ENCODE measurements at regions not wholly inside any gene's neighbourhood (a gene's known extent, or its start where the extent isn't known, plus 50 kb on each side); places are given as distances from the start of the nearest gene placed in this dataset.

DNA sequence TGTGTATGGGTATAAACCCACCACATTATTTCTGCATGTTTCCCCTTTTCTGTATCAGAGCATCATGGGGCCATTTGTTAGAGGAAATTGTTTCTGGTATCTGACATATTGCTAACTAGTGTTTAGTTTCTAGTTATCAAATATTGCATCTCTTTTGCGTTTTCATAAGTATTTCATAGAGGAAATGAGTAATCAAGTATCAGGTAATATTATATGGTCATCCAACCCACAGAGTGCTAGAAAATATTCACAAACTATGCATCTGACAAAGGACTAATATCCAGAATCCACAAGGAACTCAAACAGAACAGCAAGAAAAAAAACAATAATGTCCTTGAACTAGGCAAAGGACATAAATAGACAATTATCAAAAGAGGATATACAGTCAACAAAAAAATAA lies 258.9 kb upstream of the LRIG3 start:
- no peak overlapping the region for H3K27ac ChIP-seq
- TF ChIP-seq, protein P1, sequence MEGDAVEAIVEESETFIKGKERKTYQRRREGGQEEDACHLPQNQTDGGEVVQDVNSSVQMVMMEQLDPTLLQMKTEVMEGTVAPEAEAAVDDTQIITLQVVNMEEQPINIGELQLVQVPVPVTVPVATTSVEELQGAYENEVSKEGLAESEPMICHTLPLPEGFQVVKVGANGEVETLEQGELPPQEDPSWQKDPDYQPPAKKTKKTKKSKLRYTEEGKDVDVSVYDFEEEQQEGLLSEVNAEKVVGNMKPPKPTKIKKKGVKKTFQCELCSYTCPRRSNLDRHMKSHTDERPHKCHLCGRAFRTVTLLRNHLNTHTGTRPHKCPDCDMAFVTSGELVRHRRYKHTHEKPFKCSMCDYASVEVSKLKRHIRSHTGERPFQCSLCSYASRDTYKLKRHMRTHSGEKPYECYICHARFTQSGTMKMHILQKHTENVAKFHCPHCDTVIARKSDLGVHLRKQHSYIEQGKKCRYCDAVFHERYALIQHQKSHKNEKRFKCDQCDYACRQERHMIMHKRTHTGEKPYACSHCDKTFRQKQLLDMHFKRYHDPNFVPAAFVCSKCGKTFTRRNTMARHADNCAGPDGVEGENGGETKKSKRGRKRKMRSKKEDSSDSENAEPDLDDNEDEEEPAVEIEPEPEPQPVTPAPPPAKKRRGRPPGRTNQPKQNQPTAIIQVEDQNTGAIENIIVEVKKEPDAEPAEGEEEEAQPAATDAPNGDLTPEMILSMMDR (IDR thresholded peaks at IDR 0.05): no peak
- TF ChIP-seq ZFX (IDR thresholded peaks at IDR 0.05; ENCODE audit: borderline replicate concordance): no peak

DNA sequence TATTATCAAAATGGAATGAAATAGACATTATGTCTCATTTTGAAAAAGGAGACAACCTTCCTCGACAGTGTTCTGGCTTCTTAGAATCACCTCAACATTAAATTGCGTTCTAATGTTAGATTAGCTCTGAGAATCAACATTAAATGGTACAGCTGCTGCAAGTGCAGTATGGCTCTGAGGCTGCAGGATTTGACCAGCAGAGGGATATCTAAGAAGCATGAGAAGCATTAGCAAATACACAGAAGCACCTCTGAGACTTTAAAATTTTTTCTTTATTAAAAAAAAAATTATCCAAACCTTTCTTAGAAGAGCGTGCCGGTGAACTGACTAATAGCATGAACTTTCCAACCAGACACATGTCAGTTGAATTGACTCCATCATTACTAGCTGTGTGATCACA lies 253.4 kb upstream of the LRIG3 start:
- TF ChIP-seq, protein P1 (IDR thresholded peaks at IDR 0.05): peak; percentile 16; the same call in 1 of the 2 replicates
- TF ChIP-seq ZFX (IDR thresholded peaks at IDR 0.05; ENCODE audit: borderline replicate concordance): no peak

DNA sequence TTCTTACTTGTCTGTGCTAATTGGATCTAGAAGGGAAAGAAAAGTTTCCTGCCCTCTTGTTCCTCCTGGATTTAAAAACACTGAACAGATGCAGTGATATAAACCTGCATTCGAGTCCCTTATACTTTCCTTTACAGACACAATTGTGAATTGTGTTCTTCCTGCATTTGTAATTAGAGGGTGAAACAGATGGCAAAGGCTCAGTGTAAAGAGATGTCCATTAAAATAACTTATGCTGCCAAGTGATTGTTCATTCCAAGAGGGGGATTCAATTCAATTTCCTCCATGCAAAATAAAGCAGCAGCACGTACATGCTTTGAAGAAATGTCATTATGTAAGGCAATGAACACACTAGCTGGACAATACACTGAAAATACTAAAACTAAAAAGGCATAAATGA lies 248.3 kb upstream of the LRIG3 start:
- TF ChIP-seq ZFX (IDR thresholded peaks at IDR 0.05; ENCODE audit: borderline replicate concordance): no peak
- TF ChIP-seq, protein P1 (IDR thresholded peaks at IDR 0.05): no peak
- H3K27ac ChIP-seq: no peak overlapping the region

More for the DNA sequence above, 253.4 kb upstream of the LRIG3 start:
- no peak overlapping the region for H3K27ac ChIP-seq

DNA sequence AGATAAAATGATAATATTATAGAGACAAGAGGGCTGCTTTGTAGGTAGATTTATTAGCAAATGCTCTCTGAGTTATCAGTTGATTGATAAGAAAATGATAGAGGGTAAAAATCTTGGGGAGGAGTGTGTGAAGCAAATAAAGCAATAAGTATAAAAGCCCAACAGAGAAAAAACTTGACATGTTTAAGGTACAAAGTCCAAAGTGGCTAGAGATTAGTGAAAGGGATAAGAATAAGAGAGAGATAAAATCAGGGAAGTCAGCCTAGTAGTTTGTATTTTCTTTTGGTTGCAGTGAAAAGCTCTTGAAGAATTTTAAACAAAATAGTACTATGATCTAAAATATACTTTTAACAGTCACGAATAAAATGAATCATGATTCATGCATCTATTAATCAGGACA lies 246.2 kb upstream of the LRIG3 start:
- H3K27ac ChIP-seq: peak overlapping the region; percentile 37
- TF ChIP-seq ZFX (IDR thresholded peaks at IDR 0.05; ENCODE audit: borderline replicate concordance): no peak
- TF ChIP-seq, protein P1 (IDR thresholded peaks at IDR 0.05): no peak

DNA sequence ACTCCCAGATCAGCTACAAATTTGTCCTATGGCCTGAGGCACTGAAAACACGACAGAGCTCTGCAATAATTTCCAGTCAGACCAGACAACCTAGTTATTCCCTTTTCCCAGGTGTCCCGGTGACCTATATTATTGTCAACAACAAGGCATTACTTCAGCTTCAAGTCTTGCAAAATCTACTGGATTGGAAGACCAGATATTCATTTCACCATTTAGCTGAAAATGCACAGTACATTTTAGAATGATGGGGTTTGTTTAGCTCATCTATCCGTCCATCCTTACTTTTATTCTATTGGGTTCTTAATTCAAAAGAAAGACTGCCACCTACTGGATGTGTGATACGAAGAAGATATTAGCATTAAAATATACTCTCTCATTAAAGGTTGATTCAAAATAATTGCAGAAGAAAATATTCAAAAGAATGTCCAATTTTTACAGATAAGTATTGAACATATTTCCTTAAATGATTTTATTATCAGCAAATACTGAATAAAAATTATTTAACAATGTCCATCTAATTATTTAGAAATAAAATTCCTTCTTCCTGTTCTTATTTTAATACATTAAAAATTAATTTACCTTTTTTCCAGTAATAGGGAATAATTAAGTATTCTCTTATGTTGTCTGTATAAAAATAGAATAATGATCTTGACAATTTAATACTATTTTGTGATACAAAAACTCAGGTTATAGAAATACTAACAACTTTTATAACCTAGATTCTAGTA lies 244.9 kb upstream of the LRIG3 start:
- TF ChIP-seq ZFX (IDR thresholded peaks at IDR 0.05; ENCODE audit: borderline replicate concordance): no peak
- TF ChIP-seq, protein P1 (IDR thresholded peaks at IDR 0.05): peak; percentile 88

DNA sequence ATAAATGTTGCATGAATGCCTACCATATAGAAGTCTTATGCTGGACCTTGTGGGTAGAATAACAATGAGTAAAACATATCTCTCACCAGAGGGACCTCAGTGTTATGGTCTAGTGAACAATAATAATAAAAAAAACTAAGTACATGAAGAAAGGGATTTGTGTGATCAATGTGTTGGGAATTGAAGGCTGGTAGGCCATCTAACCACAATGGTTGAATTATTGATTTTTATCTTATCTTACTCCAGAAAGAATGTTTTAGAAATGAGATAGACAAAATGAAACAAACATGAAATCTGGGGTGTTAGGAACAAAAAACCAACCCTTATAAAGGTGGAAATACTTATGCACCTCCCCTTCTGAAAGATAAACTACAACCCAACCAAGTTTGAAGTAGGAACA lies 243.9 kb upstream of the LRIG3 start:
- TF ChIP-seq ZFX (IDR thresholded peaks at IDR 0.05; ENCODE audit: borderline replicate concordance): no peak
- H3K27ac ChIP-seq: no peak overlapping the region

More for the DNA sequence above, 244.9 kb upstream of the LRIG3 start:
- H3K27ac ChIP-seq: no peak overlapping the region

DNA sequence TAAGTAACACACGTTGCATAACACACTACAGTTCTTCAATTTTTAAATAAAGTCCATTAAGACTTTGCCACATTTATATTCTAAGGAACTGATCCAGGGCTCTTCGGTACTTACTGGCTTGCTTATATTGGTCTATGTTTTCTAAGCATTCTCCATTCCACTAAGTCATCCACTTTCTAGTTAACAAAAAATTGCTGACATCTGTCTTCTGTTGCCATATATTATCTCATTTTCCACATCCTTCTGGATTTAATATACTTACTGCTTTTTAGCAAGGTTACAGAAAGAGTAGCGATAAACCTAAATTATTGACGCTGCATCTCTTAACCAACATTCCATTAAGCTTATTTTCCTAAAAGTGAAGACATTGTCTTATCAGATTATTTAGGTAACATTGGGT lies 238.4 kb upstream of the LRIG3 start:
- TF ChIP-seq, protein P1 (IDR thresholded peaks at IDR 0.05): no peak
- TF ChIP-seq ZFX (IDR thresholded peaks at IDR 0.05; ENCODE audit: borderline replicate concordance): no peak
- no peak overlapping the region for H3K27ac ChIP-seq

Data from 22Rv1 (cell line).